A673 (cell line): ENCODE measurements at regions not wholly inside any gene's neighbourhood (a gene's known extent, or its start where the extent isn't known, plus 50 kb on each side); places are given as distances from the start of the nearest gene placed in this dataset.

Experiments used
- BruUV-seq: library from RNA; stranded (reverse); fragments of 400-500 nt; replicated peaks from 2 replicates; lab custom pipeline; 2021; lab: Mats Ljungman, UMichigan
- CTCF ChIA-PET: fragments of 300-600 bp; sonication (Branson Sonifier 250); formaldehyde crosslinking; loops from one replicate; lab custom pipeline; 2022; ENCODE audit warnings: antibody characterized with exemption; lab: Charles Lee
- POLR2A ChIA-PET: fragments of 300-600 bp; sonication (Branson Sonifier 250); formaldehyde crosslinking; loops from one replicate; lab custom pipeline; 2022; ENCODE audit warnings: antibody characterized with exemption; ENCODE audit not compliant: low non-redundant PET; lab: Charles Lee
- DNase-seq: peaks from one replicate; pipeline ENCODE4 v3.0.0-alpha.2; 2015; ENCODE audit warnings: low spot score
- H3K27ac ChIP-seq: fragments of 200-600 bp; sonication (generic); 2 replicates; pipeline ENCODE4 v1.5.1; 2016; ENCODE audit warnings: mixed run types, low read depth, mild to moderate bottlenecking, mixed read lengths, antibody characterized with exemption, low read length; ENCODE audit not compliant: poor library complexity, severe bottlenecking
- H3K27me3 ChIP-seq: fragments of 200-600 bp; sonication (generic); replicated peaks from 2 replicates; pipeline ENCODE4 v1.6.1; 2017; ENCODE audit warnings: mixed run types, low read depth, mild to moderate bottlenecking, mixed read lengths, antibody characterized with exemption, low read length; ENCODE audit not compliant: insufficient read depth, poor library complexity
- H3K36me3 ChIP-seq: fragments of 200-600 bp; sonication (generic); 2 replicates; pipeline ENCODE4 v1.6.1; 2016; ENCODE audit warnings: mixed run types, mild to moderate bottlenecking, mixed read lengths, antibody characterized with exemption, low read length; ENCODE audit not compliant: insufficient read depth, poor library complexity, severe bottlenecking
- H3K4me1 ChIP-seq: fragments of 200-600 bp; sonication (generic); 2 replicates; pipeline ENCODE4 v1.6.1; 2017; ENCODE audit warnings: mixed run types, mild to moderate bottlenecking, mixed read lengths, antibody characterized with exemption, low read length; ENCODE audit not compliant: insufficient read depth, poor library complexity, severe bottlenecking
- H3K4me3 ChIP-seq: fragments of 200-600 bp; sonication (generic); 2 replicates; pipeline ENCODE4 v1.5.1; 2016; ENCODE audit warnings: low read depth, mixed run types, mild to moderate bottlenecking, mixed read lengths, low read length; ENCODE audit not compliant: poor library complexity, severe bottlenecking
- H3K9me3 ChIP-seq: fragments of 200-600 bp; sonication (generic); 2 replicates; pipeline ENCODE4 v1.6.1; 2016; ENCODE audit warnings: mixed run types, low read depth, mild to moderate bottlenecking, mixed read lengths, antibody characterized with exemption, low read length; ENCODE audit not compliant: poor library complexity, severe bottlenecking
- CTCF ChIP-seq: fragments of 300-800, 200-600 bp; sonication (generic); conservative IDR thresholded peaks from 2 replicates; pipeline ENCODE4 v1.5.1; 2017; ENCODE audit warnings: low read depth, mild to moderate bottlenecking, antibody characterized with exemption, low read length, moderate library complexity, mixed read lengths
- EZH2 ChIP-seq: fragments of 200-600 bp; sonication (generic); IDR thresholded peaks from 2 replicates; pipeline ENCODE4 v1.6.1; 2017; ENCODE audit warnings: borderline replicate concordance, low read depth, mild to moderate bottlenecking, mixed read lengths, antibody characterized with exemption, low read length; ENCODE audit not compliant: poor library complexity, severe bottlenecking
- intact Hi-C: fragments of 100-400 bp; cut with micrococcal nuclease; formaldehyde crosslinking; loops from one replicate; pipeline ENCODE4 v1.10.0; 2022; ENCODE audit not compliant: unreplicated experiment

GRCh38 chr5:163135849-163136248 is 301.5 kb upstream of the CCNG1 start:
- Histone ChIP-seq H3K4me1 (no peaks in the 10 kb centered on the region), H3K27me3 (no peaks in the 10 kb centered on the region), H3K27ac (no peak overlapping the region), H3K4me3 (no peak overlapping the region), H3K9me3 (no peaks in the 10 kb centered on the region), H3K36me3 (no peaks in the 10 kb centered on the region)
- BruUV-seq: no TSS peak
- CTCF ChIA-PET: no interaction called here
- intact Hi-C loops: no loop called here
- TF ChIP-seq CTCF (no peak), EZH2 (no peak)
- POLR2A ChIA-PET: no interaction called here
- DNase-seq: no peak

GRCh38 chr5:163161512-163161911 is 275.9 kb upstream of the CCNG1 start:
- no peak for TF ChIP-seq CTCF
- TF ChIP-seq EZH2: no peak
- H3K27me3 ChIP-seq: no peaks in the 10 kb centered on the region
- ChIA-PET CTCF (no interaction called here), POLR2A (interaction anchor here (0.6 kb wide), 1 partner anchor 43 kb away, joined by 6 read pairs; no protein-coding TSS in a partner anchor)
- H3K27ac ChIP-seq: no peak overlapping the region
- H3K4me3 ChIP-seq: no peak overlapping the region
- BruUV-seq: no TSS peak
- intact Hi-C loops: no loop called here
- H3K36me3 ChIP-seq: no peaks in the 10 kb centered on the region
- no peaks in the 10 kb centered on the region for H3K4me1 ChIP-seq
- no peaks in the 10 kb centered on the region for H3K9me3 ChIP-seq
- no peak for DNase-seq

- H3K4me1 ChIP-seq: no peaks in the 10 kb centered on the region
- H3K4me3 ChIP-seq: no peak overlapping the region
- H3K9me3 ChIP-seq: no peaks in the 10 kb centered on the region
- H3K27me3 ChIP-seq: no peaks in the 10 kb centered on the region
- H3K36me3 ChIP-seq: no peaks in the 10 kb centered on the region
- intact Hi-C loops: no loop called here
- no peak for DNase-seq
- H3K27ac ChIP-seq: no peak overlapping the region
- TF ChIP-seq CTCF: no peak
- no peak for TF ChIP-seq EZH2
- ChIA-PET CTCF (no interaction called here), POLR2A (no interaction called here)
- no TSS peak for BruUV-seq
These were observed 274.8 kb upstream of the CCNG1 start for GRCh38 chr5:163162645-163163044.
